Keratinocyte (primary cell): ENCODE measurements at regions not wholly inside any gene's neighbourhood (a gene's known extent, or its start where the extent isn't known, plus 50 kb on each side); places are given as distances from the start of the nearest gene placed in this dataset.

ENCODE experiments used
- CTCF ChIP-seq, 3 experiments: IDR thresholded peaks in 1 of 3; conservative IDR thresholded peaks in 1 of 3; optimal IDR thresholded peaks in 1 of 3; 2 replicates in 2 of 3; 3 replicates in 1 of 3; pipeline versions ENCODE3 to v1.5.1; 2011; ENCODE audit warnings: low read length in 3 of 3, mild to moderate bottlenecking in 3 of 3, moderate library complexity in 2 of 3, control low read depth in 1 of 3, inconsistent platforms in 1 of 3; ENCODE audit not compliant: insufficient read depth in 2 of 3; ENCODE audit errors: extremely low read depth in 1 of 3
- EZH2 ChIP-seq: IDR thresholded peaks from one replicate; pipeline ENCODE4 v1.6.1; 2012; ENCODE audit warnings: inconsistent platforms, mild to moderate bottlenecking, low read length, moderate library complexity

GRCh38 chr13:61546413-61546812, 130.8 kb upstream of the PCDH20 start:
- TF ChIP-seq CTCF (optimal IDR thresholded peaks at IDR 0.05 in 1 of 3, IDR thresholded peaks at IDR 0.05 in 1 of 3, conservative IDR thresholded peaks at IDR 0.05 in 1 of 3; ENCODE audit: extremely low read depth in 1 of 3, insufficient read depth in 2 of 3, low read length in 3 of 3) (no peak), EZH2 (no peak)
